Keratinocyte (primary cell): ENCODE measurements at regions not wholly inside any gene's neighbourhood (a gene's known extent, or its start where the extent isn't known, plus 50 kb on each side); places are given as distances from the start of the nearest gene placed in this dataset.

ENCODE experiments used
- DNase-seq: peaks from one replicate; pipeline ENCODE4 v3.0.0-alpha.2; 2011; ENCODE audit warnings: low read depth, missing footprints, low spot score
- FAIRE-seq: peaks from 2 replicates; lab custom pipeline; 2011; peaks lifted over from hg19 to GRCh38; lab: Jason Lieb, UNC
- H2AFZ ChIP-seq: 2 replicates; pipeline ENCODE4 v1.6.0; 2012; ENCODE audit warnings: low read length, control low read depth, inconsistent platforms; ENCODE audit not compliant: control insufficient read depth
- H3K27ac ChIP-seq: 2 replicates; pipeline ENCODE4 v1.5.1; 2011; ENCODE audit warnings: low read length; ENCODE audit not compliant: control insufficient read depth, insufficient read depth
- H3K27me3 ChIP-seq: 3 replicates; pipeline ENCODE4 v1.6.0; 2011; ENCODE audit warnings: low read length; ENCODE audit not compliant: control insufficient read depth, insufficient read depth; ENCODE audit errors: extremely low read depth
- H3K36me3 ChIP-seq, 2 experiments: 2 replicates in 1 of 2; 3 replicates in 1 of 2; pipeline ENCODE4 v1.5.1; 2011; ENCODE audit warnings: low read length in 2 of 2, mild to moderate bottlenecking in 1 of 2; ENCODE audit not compliant: control insufficient read depth in 2 of 2, insufficient read depth in 2 of 2; ENCODE audit errors: extremely low read depth in 1 of 2
- H3K4me1 ChIP-seq: 3 replicates; pipeline ENCODE4 v1.5.1; 2011; ENCODE audit warnings: low read length; ENCODE audit not compliant: control insufficient read depth, insufficient read depth; ENCODE audit errors: extremely low read depth
- H3K4me2 ChIP-seq: 3 replicates; pipeline ENCODE4 v1.6.0; 2011; ENCODE audit warnings: low read depth, low read length; ENCODE audit not compliant: control insufficient read depth, insufficient read depth; ENCODE audit errors: extremely low read depth
- H3K4me3 ChIP-seq, 3 experiments: fragments of 200-600 bp in 1 of 3; sonication (generic) in 1 of 3; 2 replicates in 2 of 3; 3 replicates in 1 of 3; pipeline ENCODE4 v1.5.1; 2011 to 2016; ENCODE audit warnings: low read length in 3 of 3, mild to moderate bottlenecking in 3 of 3, control low read depth in 2 of 3, inconsistent platforms in 1 of 3, low read depth in 1 of 3, mixed read lengths in 1 of 3, mixed run types in 1 of 3, moderate library complexity in 1 of 3; ENCODE audit not compliant: control insufficient read depth in 2 of 3, insufficient read depth in 2 of 3; ENCODE audit errors: extremely low read depth in 1 of 3
- H3K79me2 ChIP-seq: 2 replicates; pipeline ENCODE4 v1.6.0; 2012; ENCODE audit warnings: low read length; ENCODE audit not compliant: control insufficient read depth, insufficient read depth
- H3K9ac ChIP-seq: 3 replicates; pipeline ENCODE4 v1.6.0; 2011; ENCODE audit warnings: low read length; ENCODE audit not compliant: control insufficient read depth, insufficient read depth; ENCODE audit errors: extremely low read depth
- H3K9me1 ChIP-seq: 3 replicates; pipeline ENCODE4 v1.6.0; 2011; ENCODE audit warnings: low read length; ENCODE audit not compliant: control insufficient read depth, insufficient read depth; ENCODE audit errors: extremely low read depth
- H3K9me3 ChIP-seq: 2 replicates; pipeline ENCODE4 v1.5.1; 2012; ENCODE audit warnings: low read depth, low read length; ENCODE audit not compliant: control insufficient read depth
- H4K20me1 ChIP-seq: 3 replicates; pipeline ENCODE4 v1.6.0; 2011; ENCODE audit warnings: low read length; ENCODE audit not compliant: control insufficient read depth, insufficient read depth; ENCODE audit errors: extremely low read depth
- CTCF ChIP-seq, 3 experiments: IDR thresholded peaks in 1 of 3; conservative IDR thresholded peaks in 1 of 3; optimal IDR thresholded peaks in 1 of 3; 2 replicates in 2 of 3; 3 replicates in 1 of 3; pipeline versions ENCODE3 to v1.5.1; 2011; ENCODE audit warnings: low read length in 3 of 3, mild to moderate bottlenecking in 3 of 3, moderate library complexity in 2 of 3, control low read depth in 1 of 3, inconsistent platforms in 1 of 3; ENCODE audit not compliant: insufficient read depth in 2 of 3; ENCODE audit errors: extremely low read depth in 1 of 3
- EZH2 ChIP-seq: IDR thresholded peaks from one replicate; pipeline ENCODE4 v1.6.1; 2012; ENCODE audit warnings: inconsistent platforms, mild to moderate bottlenecking, low read length, moderate library complexity
- dilution Hi-C: fragments of 300-500 bp; cut with MboI; formaldehyde crosslinking; loops from one replicate; pipeline ENCODE4 v1.7.0; 2020; ENCODE audit warnings: low sequenced_read_pairs; ENCODE audit not compliant: extremely low pct_ligation_motif_present

GRCh38 chr5:173785400-173785799, 102.7 kb upstream of the CPEB4 start:
- Histone ChIP-seq H3K36me3 (no peaks in the 10 kb centered on the region), H4K20me1 (no peaks in the 10 kb centered on the region), H3K4me2 (no peak overlapping the region), H3K79me2 (no peaks in the 10 kb centered on the region), H3K9me1 (no peaks in the 10 kb centered on the region), H3K27me3 (no peaks in the 10 kb centered on the region), H2AFZ (no peak overlapping the region), H3K27ac (no peak overlapping the region), H3K9me3 (no peaks in the 10 kb centered on the region), H3K4me3 (no peak overlapping the region), H3K4me1 (peaks cover 23% of the 10 kb centered on the region), H3K9ac (no peak overlapping the region)
- dilution Hi-C loops, result no loop called here
- FAIRE-seq (no peak), DNase-seq (no peak)
- TF ChIP-seq CTCF (optimal IDR thresholded peaks at IDR 0.05 in 1 of 3, IDR thresholded peaks at IDR 0.05 in 1 of 3, conservative IDR thresholded peaks at IDR 0.05 in 1 of 3; ENCODE audit: extremely low read depth in 1 of 3, insufficient read depth in 2 of 3, low read length in 3 of 3) (no peak), EZH2 (no peak)

- Histone ChIP-seq H3K9me3 (no peaks in the 10 kb centered on the region), H3K9ac (no peak overlapping the region), H3K79me2 (no peaks in the 10 kb centered on the region), H3K9me1 (no peaks in the 10 kb centered on the region), H3K4me2 (no peak overlapping the region), H2AFZ (no peak overlapping the region), H3K4me3 (no peak overlapping the region), H3K27ac (no peak overlapping the region), H3K36me3 (no peaks in the 10 kb centered on the region), H3K4me1 (peaks cover 23% of the 10 kb centered on the region), H3K27me3 (no peaks in the 10 kb centered on the region), H4K20me1 (no peaks in the 10 kb centered on the region)
- TF ChIP-seq CTCF (optimal IDR thresholded peaks at IDR 0.05 in 1 of 3, IDR thresholded peaks at IDR 0.05 in 1 of 3, conservative IDR thresholded peaks at IDR 0.05 in 1 of 3; ENCODE audit: extremely low read depth in 1 of 3, insufficient read depth in 2 of 3, low read length in 3 of 3) (no peak), EZH2 (no peak)
- DNase-seq, result no peak
- dilution Hi-C loops, result no loop called here
- no peak for FAIRE-seq
Observed at GRCh38 chr5:173785866-173786265, 102.3 kb upstream of the CPEB4 start.
